ENCODE measurements at regions not wholly inside any gene's neighbourhood (a gene's known extent, or its start where the extent isn't known, plus 50 kb on each side); places are given as distances from the start of the nearest gene placed in this dataset.

DNA sequence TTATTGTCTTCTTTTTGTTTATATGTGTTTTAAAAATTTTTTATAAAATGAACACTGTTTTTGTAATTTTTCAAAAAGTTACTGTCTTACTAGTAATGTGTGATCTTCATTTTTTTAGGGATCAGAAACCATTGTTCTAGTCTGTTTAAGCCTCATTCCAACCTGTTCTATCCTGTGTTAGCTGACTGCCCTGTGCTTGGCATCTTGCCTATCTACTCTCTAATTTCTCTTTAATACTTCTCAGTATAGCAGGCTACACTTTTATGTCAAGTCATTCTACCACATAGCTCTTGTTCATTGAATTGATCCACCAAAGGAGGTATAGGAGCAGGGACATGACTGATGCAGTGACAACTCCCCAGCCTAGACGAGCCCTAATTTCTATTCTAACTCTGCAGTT lies 70.2 kb upstream of the PLS3 start:
- TF ChIP-seq, protein P1, sequence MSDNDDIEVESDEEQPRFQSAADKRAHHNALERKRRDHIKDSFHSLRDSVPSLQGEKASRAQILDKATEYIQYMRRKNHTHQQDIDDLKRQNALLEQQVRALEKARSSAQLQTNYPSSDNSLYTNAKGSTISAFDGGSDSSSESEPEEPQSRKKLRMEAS (IDR thresholded peaks at IDR 0.05) = no peak
- TF ChIP-seq EP300 (IDR thresholded peaks at IDR 0.05; ENCODE audit: borderline replicate concordance) = no peak
- no peak for TF ChIP-seq YY1 (IDR thresholded peaks at IDR 0.05; ENCODE audit: low read depth)
- TF ChIP-seq, protein P2, sequence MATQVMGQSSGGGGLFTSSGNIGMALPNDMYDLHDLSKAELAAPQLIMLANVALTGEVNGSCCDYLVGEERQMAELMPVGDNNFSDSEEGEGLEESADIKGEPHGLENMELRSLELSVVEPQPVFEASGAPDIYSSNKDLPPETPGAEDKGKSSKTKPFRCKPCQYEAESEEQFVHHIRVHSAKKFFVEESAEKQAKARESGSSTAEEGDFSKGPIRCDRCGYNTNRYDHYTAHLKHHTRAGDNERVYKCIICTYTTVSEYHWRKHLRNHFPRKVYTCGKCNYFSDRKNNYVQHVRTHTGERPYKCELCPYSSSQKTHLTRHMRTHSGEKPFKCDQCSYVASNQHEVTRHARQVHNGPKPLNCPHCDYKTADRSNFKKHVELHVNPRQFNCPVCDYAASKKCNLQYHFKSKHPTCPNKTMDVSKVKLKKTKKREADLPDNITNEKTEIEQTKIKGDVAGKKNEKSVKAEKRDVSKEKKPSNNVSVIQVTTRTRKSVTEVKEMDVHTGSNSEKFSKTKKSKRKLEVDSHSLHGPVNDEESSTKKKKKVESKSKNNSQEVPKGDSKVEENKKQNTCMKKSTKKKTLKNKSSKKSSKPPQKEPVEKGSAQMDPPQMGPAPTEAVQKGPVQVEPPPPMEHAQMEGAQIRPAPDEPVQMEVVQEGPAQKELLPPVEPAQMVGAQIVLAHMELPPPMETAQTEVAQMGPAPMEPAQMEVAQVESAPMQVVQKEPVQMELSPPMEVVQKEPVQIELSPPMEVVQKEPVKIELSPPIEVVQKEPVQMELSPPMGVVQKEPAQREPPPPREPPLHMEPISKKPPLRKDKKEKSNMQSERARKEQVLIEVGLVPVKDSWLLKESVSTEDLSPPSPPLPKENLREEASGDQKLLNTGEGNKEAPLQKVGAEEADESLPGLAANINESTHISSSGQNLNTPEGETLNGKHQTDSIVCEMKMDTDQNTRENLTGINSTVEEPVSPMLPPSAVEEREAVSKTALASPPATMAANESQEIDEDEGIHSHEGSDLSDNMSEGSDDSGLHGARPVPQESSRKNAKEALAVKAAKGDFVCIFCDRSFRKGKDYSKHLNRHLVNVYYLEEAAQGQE (IDR thresholded peaks at IDR 0.05; ENCODE audit: low read depth) = no peak
- TF ChIP-seq CEBPB (IDR thresholded peaks at IDR 0.05) = no peak
